ENCODE measurements at regions not wholly inside any gene's neighbourhood (a gene's known extent, or its start where the extent isn't known, plus 50 kb on each side); places are given as distances from the start of the nearest gene placed in this dataset.

DNA sequence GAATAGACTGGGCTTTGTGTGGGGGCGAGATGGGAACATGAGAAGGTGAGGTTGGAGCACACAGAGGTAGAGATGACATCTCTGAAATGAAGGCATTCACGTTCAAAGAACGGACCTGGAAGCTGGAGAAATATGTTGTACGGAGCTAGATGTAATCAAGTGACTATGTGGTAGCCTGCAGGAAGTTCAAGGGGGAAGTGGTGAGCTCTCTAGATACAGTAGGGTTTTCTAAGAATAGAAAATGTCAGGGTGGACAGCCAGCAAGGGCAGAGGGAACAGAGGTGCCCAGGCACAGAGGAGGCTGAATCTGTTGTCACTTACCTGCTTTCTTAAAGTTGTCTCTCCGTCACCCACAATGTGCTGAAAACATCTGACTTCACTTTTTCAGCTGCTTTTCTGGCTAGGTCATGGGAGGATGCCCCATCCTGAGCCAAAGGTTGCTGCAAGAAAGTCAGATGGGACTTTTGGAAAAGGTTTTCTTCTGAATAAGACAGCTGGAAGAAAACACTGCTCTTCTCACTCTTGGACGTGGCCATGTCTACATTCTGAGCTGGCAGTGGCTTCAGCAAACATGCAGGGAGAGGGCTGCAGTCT, 171.5 kb upstream of the B3GAT1 start:
- DNase-seq: no peak

DNA sequence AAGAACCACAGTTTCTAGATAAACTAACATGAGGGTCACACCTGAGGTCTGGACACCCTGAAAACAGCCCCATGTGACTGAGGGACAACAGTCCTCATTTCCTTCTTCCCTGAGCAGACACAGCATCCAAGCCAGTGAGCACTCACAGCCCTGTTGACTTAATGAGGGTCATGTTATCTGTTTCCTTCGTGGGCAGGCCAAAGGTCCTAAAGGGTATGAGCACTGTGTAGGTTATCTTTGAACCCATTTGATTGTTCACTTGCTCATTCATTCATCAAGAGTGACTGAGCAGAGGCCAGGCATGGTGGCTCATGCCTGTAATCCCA, 170.7 kb upstream of the B3GAT1 start:
- DNase-seq: no peak

DNA sequence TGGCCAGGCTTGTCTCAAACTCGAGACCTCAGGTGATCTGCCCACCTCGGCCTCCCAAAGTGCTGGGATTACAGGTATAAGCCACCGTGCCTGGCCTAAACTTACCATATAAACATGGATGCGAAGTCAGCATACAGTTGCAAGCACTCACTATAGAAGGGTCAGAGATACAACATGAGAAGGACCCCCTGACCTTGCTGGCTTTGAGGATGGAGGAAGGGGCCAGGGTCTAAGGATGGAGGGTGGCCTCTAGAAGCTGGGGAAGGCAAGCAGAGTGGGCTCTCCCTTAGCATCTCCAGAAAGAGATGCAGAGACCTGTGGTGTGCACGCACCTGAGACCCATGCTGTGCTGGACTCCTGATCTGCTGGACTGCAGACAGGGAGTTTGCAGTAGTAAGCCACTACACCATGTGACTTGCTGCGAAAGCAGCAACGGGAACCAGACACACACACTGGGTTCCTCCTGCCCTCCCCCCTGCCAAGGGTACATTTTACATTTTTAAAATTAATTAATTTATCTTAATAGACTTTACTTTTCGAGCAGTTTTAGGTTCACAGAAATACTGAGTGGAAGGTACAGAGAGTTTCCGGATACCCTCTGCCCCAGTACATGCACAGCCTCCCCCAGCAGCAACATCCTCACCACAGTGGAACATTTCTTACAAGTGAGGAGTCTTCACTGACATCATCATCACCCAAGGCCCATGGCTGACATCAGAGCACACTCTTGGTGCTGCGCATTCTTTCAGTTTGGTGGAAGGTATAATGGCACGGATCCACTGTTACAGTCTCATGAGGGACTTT, 170.1 kb upstream of the B3GAT1 start:
- no peak for DNase-seq

DNA sequence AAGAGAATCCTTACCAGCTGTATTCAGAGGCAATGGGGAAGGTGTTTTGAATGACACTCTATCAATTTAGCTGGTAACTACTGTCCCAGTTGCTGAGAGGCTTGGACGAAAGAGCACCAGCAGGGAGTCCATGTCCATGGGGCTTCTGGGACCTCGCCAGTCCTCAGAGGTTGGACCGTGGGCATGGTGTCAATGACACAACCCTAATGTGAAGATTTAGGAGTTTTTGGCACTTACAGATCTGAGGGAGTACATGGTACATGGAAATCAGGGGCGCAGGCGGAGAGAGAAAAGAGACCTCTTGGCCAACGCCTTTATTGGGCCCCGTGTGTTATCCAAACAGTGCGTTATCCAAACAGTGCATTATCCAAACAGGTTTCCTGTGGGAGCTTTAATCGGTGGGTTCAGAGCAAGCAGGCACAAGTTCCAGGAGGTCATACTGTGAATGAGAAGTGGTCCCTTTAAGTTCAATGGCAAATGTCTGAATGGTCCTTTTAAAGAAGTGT, 169.1 kb upstream of the B3GAT1 start:
- no peak for DNase-seq

DNA sequence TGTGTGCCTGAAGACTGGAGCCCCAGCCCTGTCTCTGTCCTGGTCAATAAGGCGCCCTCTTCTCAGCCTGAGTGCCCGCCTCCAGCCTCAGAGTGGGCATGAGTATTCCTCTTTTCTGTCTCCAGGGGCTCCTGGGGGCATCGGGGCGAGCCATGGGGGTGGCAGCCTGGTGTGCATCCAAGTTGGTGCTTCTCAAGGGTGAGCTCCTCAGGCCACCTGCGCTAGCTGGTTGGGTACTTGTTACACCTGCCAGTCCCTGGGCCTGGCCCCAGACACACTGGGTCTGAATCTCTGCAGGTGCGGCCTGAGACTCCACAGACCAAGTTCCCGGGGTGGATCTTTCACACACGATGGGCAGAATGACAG, 168.6 kb upstream of the B3GAT1 start:
- no peak for DNase-seq

DNA sequence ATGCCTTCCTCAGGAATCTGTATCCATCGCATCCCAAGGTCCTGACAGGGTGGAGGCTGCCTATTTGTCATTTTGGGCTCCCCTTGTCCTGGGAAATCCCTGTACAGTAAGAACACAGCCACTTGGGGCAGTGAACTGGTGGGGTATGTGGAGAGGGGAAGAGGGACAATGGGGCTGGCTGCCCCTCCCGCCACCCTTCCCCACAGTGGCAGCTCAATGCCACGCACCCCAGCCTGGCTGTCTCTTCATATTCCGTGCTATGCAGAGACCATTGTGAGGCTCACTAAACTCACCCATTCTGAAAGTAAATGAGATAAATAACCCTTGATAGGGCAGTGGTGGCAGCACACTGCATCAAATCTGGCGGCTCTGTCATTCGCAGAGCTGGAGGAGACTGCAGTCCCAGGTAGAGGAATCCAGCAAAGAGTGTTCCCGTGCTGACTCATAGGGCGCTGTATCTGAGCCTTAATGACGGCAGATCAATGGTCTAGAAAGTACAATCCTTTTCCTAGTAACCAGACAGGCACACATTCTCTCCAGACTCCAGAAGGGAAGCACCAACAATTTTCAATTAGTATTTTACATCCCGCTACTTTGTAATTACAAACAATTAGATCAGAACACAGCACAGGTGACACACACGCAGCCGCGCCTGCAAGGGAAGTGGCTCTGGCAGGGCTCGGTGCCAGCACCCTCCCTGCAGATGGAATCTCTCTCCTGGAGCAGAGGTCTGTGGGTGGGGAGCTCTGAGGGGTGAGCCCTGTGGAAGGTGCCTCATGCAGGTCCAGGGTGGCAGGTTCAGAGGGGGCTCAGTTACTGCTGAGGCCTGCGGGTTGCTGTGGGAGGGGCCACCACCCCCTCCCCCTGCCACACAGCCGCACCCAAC, 167.9 kb upstream of the B3GAT1 start:
- no peak for DNase-seq

DNA sequence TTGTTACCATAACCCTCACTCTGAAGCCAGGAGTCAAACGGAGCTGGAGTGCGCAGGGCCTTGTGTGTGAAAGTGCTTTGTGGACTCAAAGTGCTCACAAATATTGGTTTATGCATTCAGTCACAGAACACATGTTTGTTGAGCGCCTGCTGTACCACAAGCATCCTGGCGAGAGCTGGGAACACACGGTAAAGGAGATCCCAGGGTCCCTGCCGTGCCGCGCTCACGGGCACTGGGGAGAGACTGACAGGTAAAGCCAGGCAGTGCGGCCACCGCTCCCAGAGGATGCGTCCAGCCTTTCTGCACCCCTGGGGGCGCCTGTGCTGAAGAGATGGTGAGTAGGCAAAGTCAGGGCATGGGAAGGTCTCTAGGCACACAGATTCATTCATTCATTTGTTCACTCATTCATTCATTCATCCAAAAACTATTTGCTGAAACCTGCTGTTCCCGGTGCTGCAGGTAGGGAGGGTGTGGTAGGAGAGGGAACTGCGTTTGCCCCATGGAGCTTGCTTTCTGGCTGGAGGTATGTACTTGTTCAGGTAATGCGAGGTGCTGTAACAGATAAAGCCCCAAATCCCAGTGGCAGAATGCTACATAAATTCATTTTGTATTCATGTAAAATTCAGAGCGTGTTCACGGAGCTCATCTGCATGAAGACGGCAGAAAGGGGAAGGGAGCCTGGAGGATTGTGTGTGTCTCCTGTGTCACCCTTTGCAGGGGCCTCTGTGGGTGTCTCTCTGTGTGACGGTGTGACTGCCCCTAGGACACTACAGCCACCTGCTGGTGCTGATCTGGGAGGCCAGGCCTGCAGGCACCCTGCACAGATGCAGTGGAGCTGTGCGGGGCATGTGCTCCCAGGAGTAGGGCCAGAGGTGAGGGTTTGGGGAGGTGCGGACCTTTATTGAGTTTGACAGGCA, 167.0 kb upstream of the B3GAT1 start:
- DNase-seq: no peak

DNA sequence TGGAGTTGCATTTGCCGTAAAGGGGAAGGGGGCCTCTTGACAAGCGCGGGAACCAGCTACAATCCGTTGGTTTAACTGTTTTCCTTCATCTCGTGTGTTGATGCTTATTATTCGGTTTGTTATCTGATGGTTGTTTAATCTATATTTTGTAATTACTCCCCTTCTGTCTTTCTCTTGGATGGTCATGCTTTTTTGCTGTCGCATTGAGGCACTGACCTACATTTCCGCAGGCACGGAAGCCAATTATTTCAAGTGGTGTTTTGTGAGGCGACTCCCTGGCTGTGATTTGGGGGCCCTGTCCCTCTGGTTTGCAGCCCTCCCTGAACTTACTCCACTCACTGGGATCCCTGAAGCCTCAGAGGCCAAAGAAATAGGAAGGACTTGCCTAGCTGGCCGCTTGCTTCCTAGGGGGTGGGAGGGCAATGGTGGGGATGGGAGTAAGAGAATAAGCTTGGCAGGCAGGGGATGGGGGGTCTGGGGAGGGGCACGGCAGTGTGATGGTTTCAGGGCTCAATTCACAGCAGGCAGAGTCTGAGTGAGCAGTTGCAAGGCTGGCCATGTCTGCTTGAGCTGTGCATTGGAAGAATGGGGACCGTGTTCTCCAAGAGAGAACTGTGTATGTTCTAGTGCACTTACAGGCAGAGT, 165.8 kb upstream of the B3GAT1 start:
- no peak for DNase-seq

DNA sequence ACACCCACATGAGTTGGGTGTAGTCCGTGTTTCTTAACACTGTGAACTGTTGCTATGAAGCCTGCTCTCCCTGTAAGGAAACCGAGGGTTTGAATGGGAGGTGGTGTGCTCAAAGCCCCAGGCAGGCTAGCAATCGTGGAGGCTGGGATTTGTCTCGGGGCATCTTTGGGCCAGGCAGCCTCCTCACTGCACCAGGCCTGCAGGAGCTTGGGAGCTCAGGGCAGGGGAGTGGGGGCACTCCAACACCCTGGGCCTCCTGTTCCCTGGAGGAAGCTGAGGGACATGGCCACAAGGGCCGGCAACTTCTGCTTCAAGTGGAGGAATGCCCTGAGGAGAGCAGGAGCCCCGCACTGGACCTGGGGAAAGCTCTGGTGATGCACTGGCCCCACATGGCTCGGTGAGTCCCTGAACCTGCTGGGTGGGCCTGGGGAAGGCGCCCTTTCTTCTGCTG, 164.7 kb upstream of the B3GAT1 start:
- DNase-seq: no peak

DNA sequence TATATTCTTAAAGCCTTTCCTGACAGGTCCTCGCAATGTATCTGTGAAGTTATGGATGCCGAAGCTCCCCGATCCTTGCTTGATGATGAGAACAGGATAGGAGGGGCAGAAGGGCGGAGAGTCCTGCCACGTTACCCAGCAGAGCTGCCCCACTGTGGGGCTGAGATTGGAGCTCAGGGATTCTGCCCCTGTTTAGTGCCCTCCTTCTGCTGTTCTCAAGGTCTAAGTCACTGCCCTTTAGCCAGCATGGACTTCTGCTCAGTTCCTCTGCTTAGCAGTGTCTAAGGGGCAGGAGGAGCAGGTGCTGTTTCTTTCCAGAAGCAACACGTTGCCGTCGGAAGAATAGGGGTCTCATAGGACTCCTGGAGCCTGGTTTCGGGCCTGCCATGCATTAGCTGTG, 164.2 kb upstream of the B3GAT1 start:
- no peak for DNase-seq

DNA sequence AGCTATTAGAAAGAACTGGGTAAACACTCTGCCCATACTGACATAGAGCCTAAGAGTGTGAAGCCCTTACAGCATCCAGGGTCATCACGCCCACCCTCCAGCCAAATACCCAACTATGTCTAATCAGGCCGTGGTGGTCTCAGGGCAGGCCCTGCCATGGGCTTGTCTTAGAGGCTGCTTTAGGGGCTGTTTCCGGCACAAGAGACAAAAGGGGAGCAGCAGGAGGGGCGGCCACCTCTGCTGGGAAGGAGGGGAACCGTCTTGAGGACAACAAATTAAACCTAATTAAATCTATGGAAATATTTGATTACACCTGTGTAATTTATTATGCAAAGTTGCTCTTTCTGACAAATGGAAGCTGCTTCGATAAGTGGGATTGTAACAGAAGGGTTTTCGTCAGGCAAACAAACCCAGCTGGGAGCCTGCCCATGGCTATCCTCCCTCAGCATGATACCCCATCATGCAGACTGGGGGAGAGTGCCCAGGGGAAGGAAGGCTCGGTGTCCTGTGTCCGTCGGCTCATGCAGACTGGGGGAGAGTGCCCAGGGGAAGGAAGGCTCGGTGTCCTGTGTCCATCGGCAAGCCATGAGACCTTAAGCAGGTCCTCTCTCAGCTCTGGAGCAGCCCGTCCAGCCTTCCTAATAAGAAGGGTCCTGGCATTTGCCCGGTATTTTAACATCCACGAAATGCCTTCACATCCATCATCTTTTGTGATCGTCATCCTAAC, 163.6 kb upstream of the B3GAT1 start:
- DNase-seq: no peak

DNA sequence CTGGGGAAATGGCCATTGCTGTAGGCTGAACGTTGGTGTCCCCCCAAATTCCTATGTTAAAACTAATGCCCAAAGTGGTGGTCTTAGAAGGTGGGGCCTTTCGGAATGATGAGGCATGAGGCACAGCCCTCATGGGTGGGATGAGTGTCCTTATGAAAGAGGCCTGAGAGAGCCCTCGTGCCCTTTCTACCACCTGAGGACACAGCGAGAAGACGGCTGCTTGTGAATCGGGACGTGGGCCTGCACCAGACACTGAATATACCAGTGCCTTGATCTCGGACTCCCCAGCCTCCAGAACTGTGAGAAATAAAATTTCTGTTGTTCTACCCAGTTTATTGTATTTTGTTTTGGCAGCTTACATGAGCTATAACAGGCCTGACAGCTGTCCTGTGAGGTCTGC, 162.9 kb upstream of the B3GAT1 start:
- no peak for DNase-seq

DNA sequence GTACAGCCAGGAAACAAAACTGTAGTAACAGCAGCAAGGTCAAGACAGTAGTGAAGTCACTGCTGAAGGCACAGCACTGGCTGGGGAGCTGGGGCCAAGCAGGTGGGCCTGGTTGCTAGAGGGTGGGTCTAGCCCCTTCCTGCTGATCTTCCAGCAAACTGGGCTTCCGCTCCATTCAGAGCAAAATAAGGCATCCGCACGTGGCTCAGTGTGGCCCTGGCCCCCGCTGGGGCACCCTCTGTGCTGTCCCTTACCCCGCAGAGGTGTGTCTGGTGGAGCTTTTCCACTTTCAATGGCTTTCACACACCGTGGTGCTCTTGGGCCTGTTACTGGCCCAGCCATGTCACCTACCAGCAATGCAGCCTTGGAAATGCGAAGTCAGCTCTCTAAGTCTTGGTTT, 162.4 kb upstream of the B3GAT1 start:
- DNase-seq: no peak

DNA sequence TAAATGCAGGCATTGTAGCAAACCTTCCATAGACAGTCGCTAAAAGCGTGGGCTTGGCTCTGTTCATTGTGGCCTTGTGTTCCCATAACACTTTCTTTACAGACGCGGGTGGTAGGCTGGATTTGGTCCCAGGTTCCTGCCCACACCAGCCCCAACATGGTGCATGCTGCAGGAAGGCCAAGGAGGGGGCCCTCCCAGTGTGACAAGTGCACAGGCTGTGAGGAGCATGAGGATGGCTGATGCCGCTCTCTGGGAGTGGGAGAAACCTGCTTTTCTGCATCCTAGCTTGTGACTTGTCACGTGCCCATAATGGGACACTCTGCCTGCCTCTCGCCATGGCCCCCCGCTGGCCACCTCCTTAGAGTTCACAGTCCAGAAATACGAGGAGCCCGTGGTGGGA, 161.8 kb upstream of the B3GAT1 start:
- DNase-seq: no peak

DNA sequence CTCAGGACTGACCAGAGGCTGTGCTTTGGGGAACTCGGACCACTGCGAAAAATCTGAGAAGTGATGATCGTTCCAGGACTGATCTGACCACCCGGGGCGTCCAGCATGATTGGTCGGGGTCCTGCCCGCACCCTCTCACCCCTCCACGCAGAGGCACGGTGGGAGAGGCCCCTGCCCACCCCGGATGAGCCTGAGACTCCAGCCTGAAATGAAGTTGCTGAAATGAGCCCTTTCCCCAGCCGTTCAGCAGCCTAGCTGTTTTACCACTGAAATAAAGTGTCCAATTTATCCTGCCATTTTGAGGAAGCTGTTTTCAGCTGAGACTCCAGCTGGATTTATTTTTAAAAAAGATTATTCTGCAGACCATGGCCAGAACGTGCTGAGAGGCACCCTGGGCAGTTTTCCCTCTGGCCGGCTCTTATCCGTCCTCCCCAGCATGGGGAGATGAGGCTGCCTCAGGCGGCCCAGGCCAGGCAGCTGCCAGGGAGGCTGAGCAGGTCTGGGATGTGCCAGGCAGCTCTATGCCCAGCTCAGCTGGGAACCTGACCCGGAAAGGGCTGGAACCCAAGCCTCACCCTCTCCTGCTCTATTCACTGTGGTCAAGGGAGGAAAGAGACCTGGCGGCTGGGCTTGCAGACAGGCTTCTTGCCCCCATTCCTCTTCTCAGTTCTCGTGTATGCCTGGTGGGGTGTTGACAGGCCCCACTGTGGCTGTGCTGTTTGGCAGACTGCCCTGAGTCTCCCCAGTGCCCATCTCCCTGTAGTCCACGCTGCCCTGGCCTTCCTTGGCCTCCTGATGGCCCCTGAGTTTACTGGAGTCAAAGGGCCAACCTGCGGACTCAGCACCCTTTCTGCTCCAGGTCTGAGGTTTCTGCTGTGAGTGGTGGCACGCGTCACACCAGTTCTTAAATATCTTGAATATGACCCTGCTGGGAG, 161.0 kb upstream of the B3GAT1 start:
- DNase-seq: no peak

DNA sequence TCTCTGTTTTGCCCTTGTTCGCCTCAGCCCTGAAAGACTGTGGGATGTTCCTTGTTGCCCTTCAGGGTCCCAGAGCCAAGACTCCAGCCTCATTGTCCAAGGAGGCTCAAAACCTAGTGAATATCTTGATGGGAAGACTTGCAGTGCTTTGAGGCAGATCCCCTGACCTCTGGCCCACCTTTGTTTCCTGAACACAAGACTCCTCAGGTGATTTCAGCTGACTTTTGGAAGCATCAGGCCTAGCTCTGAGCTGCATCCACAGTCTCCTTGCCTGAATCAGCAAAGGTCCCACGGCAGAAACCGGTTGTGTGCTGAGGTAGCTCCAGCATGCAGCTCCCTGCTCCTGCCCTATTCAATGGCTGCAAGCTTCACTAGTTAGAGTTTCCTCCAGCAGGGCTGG, 159.3 kb upstream of the B3GAT1 start:
- no peak for DNase-seq

DNA sequence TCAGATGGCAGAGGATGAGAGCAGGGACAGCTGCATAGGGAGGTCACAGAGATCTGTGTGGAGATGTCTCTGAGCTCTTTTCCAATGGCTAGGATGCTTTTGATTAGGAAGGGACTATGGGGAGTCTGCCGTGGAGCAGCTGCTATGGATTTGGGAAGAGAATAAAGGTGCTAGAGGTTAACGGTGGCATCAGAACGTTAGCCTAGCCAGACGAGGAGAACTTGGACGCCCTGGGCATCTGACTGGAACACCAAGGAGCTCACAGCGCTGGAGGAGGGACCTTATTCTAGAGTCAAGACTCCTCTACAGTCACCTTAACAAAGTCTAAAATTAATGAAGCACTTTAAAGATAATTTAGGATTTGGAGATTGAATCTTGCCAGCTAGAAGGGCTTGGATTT, 157.2 kb upstream of the B3GAT1 start:
- no peak for DNase-seq

DNA sequence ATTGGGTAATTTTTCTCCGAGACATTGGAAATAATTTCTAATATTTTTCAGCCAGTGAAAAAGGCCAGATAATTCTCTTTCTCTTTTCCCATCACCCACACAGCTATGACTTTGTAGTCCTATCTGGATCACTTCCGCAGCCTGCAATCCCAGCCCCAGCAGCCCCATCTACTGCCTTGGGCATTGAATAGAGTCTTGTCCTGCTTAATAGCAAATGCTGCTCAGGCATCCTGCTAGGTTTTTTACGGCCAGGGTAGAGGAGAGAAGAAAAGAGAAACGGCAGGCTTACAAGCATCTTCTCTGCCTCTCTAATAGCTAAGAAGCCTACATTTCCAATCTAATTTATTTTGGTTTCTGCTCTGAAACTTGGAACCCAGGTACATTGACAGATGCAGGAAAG, 154.3 kb upstream of the B3GAT1 start:
- no peak for DNase-seq

DNA sequence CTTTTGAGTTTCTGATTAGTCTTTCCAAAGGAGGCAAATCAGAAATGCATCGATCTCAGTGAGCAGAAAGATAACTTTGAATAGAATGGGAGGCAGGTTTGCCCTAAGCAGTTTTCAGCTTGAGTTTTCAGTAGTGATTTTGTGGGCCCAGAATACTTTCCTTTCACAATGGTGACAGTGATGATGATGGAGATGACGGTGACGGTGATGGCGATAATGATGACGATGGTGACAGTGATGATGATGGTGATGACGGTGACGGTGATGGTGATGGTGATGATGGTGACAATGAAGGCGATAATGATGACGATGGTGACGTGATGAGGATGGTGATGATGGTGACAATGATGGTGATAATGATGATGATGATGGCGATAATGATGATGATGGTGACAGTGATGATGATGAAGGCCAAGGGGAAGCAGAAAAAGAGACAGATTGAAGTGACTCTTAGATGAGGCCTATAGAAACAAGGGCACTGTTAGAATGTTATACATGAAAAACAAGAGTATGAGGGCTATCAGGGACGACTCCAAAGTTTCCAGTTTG, 153.4 kb upstream of the B3GAT1 start:
- no peak for DNase-seq
